SK-N-MC (cell line): ENCODE measurements at regions not wholly inside any gene's neighbourhood (a gene's known extent, or its start where the extent isn't known, plus 50 kb on each side); places are given as distances from the start of the nearest gene placed in this dataset.

Source experiments
- EZH2 ChIP-seq: fragments of 200-600 bp; sonication (generic); IDR thresholded peaks from one replicate; pipeline ENCODE4 v1.6.1; 2017; ENCODE audit warnings: antibody characterized with exemption
- POLR2AphosphoS5 ChIP-seq: IDR thresholded peaks from 2 replicates; pipeline ENCODE4 v1.6.1; 2012; ENCODE audit warnings: mild to moderate bottlenecking, low read depth, low read length, borderline replicate concordance

DNA sequence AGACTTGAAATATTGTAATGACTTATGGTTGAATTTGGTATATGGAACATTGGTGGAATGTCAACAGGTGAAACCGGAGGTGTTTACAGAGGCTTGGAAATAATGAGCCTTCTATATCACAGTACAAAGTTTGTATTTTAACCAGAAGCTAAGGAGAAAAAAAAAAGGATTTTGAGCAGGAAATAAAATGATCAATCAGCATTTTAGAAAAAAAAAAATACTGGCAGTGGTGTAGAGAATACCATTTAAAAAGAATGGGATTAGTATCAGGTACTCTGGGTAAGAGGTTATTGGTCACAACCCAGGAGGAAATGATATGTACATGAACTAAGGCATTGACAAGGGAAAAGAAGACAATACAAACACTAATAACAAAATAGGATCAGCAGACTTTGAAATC lies 587.1 kb upstream of the HTR2C start:
- TF ChIP-seq POLR2AphosphoS5 (no peak), EZH2 (no peak)
